NCI-H82 (cell line): ENCODE measurements at regions not wholly inside any gene's neighbourhood (a gene's known extent, or its start where the extent isn't known, plus 50 kb on each side); places are given as distances from the start of the nearest gene placed in this dataset.

Source experiments
- DNase-seq: peaks from one replicate; lab custom pipeline; 2025; lab: John Stamatoyannopoulos, UW

GRCh38 chr1:55578646-55579045 lies 363.5 kb upstream of the USP24 start:
- no peak for DNase-seq

- DNase-seq: no peak
Measured at GRCh38 chr1:55575571-55576279, 360.6 kb upstream of the USP24 start.

GRCh38 chr1:55574691-55575225 lies 359.6 kb upstream of the USP24 start:
- DNase-seq: no peak

- no peak for DNase-seq
Measured at GRCh38 chr1:55572878-55573734, 357.9 kb upstream of the USP24 start.

GRCh38 chr1:55571767-55572166 lies 356.6 kb upstream of the USP24 start:
- no peak for DNase-seq

GRCh38 chr1:55569417-55569816 lies 354.3 kb upstream of the USP24 start:
- no peak for DNase-seq

- DNase-seq: no peak
Measured at GRCh38 chr1:55568732-55569131, 353.6 kb upstream of the USP24 start.

- DNase-seq: no peak
Measured at GRCh38 chr1:55560266-55560665, 345.1 kb upstream of the USP24 start.

GRCh38 chr1:55559842-55560241 lies 344.7 kb upstream of the USP24 start:
- DNase-seq: no peak

GRCh38 chr1:55559161-55559611 lies 344.0 kb upstream of the USP24 start:
- DNase-seq: no peak

GRCh38 chr1:55558515-55558914 lies 343.4 kb upstream of the USP24 start:
- DNase-seq: no peak

GRCh38 chr1:55555956-55556725 lies 341.0 kb upstream of the USP24 start:
- peak; percentile 52 for DNase-seq

- peak; percentile 93 for DNase-seq
Measured at GRCh38 chr1:55554611-55555010, 339.4 kb upstream of the USP24 start.

- DNase-seq: no peak
Measured at GRCh38 chr1:55552636-55553035, 337.5 kb upstream of the USP24 start.

GRCh38 chr1:55547405-55547804 lies 332.2 kb upstream of the USP24 start:
- DNase-seq: peak; percentile 97

- no peak for DNase-seq
Measured at GRCh38 chr1:55546553-55546952, 331.4 kb upstream of the USP24 start.

- DNase-seq: no peak
Measured at GRCh38 chr1:55544826-55545225, 329.7 kb upstream of the USP24 start.

- no peak for DNase-seq
Measured at GRCh38 chr1:55542901-55543504, 327.8 kb upstream of the USP24 start.

GRCh38 chr1:55541296-55541695 lies 326.1 kb upstream of the USP24 start:
- DNase-seq: no peak

GRCh38 chr1:55539652-55540512 lies 324.7 kb upstream of the USP24 start:
- no peak for DNase-seq

GRCh38 chr1:55538428-55538827 lies 323.3 kb upstream of the USP24 start:
- no peak for DNase-seq
